Duodenal mucosa (tissue), 2 donors: ENCODE measurements at regions not wholly inside any gene's neighbourhood (a gene's known extent, or its start where the extent isn't known, plus 50 kb on each side); places are given as distances from the start of the nearest gene placed in this dataset.
"Not testable (repeated sequence)": the region's sequence is repeated elsewhere in the genome, so short reads cannot be mapped to it uniquely, and the experiment has no call there.

ENCODE experiments used
- H3K27ac ChIP-seq: one replicate; pipeline ENCODE4 v1.7.0; 2013; ENCODE audit warnings: low read depth, low read length
- H3K27me3 ChIP-seq, 2 donors: one replicate each; pipeline ENCODE4 v1.7.0; 2013; ENCODE audit warnings: low read length in 2 of 2, control low read depth in 1 of 2; ENCODE audit not compliant: insufficient read depth in 2 of 2, control insufficient read depth in 1 of 2
- H3K36me3 ChIP-seq, 2 donors: one replicate each; pipeline ENCODE4 v1.7.0; 2013; ENCODE audit warnings: low read length in 2 of 2, control low read depth in 1 of 2; ENCODE audit not compliant: insufficient read depth in 2 of 2, control insufficient read depth in 1 of 2
- H3K4me1 ChIP-seq, 2 donors: one replicate each; pipeline ENCODE4 v1.7.0; 2013; ENCODE audit warnings: low read length in 2 of 2, control low read depth in 1 of 2; ENCODE audit not compliant: insufficient read depth in 2 of 2, control insufficient read depth in 1 of 2
- H3K4me3 ChIP-seq, 2 donors: one replicate each; pipeline ENCODE4 v1.7.0; 2013; ENCODE audit warnings: low read length in 2 of 2, low read depth in 1 of 2
- H3K9ac ChIP-seq, 2 donors: one replicate each; pipeline ENCODE4 v1.7.0; 2013; ENCODE audit warnings: low read length in 2 of 2, low read depth in 1 of 2
- H3K9me3 ChIP-seq, 2 donors: one replicate each; pipeline ENCODE4 v1.7.0; 2013; ENCODE audit warnings: low read length in 2 of 2, control low read depth in 1 of 2; ENCODE audit not compliant: control insufficient read depth in 1 of 2

- not testable (repeated sequence) for H3K36me3 ChIP-seq, H3K9ac ChIP-seq, H3K4me1 ChIP-seq, H3K27me3 ChIP-seq, H3K27ac ChIP-seq, H3K4me3 ChIP-seq, H3K9me3 ChIP-seq
These were observed 50.8 kb downstream of the PPIAL4G start for GRCh38 chr1:148432318-148432717.

DNA sequence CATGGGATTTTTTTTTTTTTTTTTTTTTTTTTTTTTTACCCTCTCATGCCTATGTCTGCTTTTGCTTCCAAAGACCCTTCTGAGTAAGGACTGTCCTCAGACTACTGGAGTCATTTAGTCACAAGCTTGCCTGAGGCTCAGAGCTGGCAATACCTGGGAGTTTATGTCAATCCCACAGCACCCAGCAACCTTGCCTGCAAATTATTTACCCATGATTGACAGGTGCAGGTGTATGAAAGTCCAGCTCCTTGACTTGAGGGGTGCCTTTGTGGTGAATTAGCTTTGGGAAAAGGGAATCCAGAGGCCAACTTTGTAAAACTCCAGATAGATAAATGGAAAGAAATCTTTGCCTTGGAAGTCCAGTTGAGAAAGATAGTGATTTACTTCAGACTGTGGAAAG lies 53.2 kb downstream of the PPIAL4G start:
- not testable (repeated sequence) for H3K9ac ChIP-seq, H3K27ac ChIP-seq, H3K27me3 ChIP-seq, H3K4me3 ChIP-seq, H3K4me1 ChIP-seq, H3K36me3 ChIP-seq, H3K9me3 ChIP-seq

DNA sequence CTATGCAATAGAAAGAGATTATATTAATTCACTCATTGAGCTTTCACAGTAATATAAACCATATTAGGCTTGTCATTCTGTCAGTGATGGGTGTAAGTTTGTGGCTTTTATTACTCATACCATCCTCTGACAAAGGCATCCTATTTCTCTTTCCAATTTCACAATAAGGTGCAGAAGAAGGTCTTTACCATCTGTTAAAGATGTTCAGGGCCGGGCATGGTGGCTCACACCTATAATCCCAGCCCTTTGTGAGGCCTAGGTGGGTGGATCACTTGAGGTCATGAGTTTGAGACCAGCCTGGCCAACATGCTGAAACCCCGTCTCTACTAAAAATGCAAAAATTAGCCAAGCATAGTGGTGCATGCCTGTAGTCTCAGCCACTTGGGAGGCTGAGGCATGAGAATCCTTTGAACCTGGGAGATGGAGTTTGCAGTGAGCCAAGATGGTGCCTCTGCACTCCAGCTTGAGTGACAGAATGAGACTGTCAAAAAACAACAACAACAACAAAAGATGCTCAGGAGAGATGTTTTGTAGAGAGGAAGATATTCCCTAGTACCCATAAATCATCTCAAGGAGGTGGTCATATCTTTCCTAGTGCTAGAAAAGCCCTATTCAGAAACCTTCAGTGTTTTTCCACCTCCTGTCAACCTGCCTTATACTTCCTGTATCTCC lies 56.0 kb downstream of the PPIAL4G start:
- peaks cover 0 to 12% of the 10 kb centered on the region in 2 donors for H3K4me1 ChIP-seq
- H3K9ac ChIP-seq, H3K27ac ChIP-seq, H3K4me3 ChIP-seq, H3K27me3 ChIP-seq, H3K9me3 ChIP-seq, H3K36me3 ChIP-seq: not testable (repeated sequence)

DNA sequence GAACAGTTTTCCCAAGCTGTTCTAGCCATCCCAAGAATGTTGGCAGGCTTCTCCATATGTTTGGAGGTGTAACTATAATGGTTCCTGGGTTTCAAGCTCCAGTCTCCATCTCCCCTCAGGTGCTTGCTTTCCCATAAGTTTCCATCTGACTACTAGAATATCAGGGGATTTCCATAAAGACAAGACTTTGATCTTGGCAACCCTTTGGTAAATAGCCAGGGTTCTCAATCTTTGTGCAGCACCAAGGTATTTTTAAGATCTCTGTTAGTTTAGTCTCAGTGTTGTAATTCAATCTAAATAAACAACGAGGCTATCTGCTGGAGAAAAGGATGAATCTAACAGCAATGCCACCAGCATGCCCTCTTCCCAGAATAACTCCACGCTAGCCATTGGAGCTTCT lies 56.7 kb downstream of the PPIAL4G start:
- not testable (repeated sequence) for H3K9me3 ChIP-seq, H3K36me3 ChIP-seq, H3K27ac ChIP-seq, H3K4me3 ChIP-seq, H3K27me3 ChIP-seq, H3K9ac ChIP-seq
- H3K4me1 ChIP-seq, result peaks cover 0 to 12% of the 10 kb centered on the region in 2 donors

GRCh38 chr1:148424143-148425003 lies 58.7 kb downstream of the PPIAL4G start:
- Histone ChIP-seq H3K4me1 (peaks cover 0 to 12% of the 10 kb centered on the region in 2 donors), H3K4me3 (peak overlapping the region in 1 of 2 donors; percentile 24)
- not testable (repeated sequence) for H3K27me3 ChIP-seq, H3K27ac ChIP-seq, H3K36me3 ChIP-seq, H3K9ac ChIP-seq, H3K9me3 ChIP-seq

DNA sequence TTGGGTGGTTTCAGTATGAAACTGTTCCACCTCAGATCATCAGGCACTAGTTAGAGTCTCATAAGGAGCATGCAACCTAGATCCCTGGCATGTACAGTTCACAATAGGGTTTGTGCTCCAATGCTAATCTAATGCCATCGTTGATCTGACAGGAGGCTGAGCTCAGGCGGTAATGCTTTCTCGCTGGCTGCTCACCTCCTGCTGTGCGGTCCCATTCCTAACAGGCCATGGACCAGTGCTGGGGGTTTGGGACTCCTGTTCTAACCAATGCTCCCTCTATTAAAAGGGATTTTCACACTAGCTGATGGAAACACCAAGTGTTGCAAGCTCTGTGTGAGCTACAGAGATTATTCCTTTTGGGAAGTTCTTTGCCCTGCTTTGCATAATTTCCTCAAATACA lies 60.2 kb downstream of the PPIAL4G start:
- H3K36me3 ChIP-seq, H3K27ac ChIP-seq, H3K9me3 ChIP-seq, H3K9ac ChIP-seq, H3K27me3 ChIP-seq, H3K4me3 ChIP-seq: not testable (repeated sequence)
- H3K4me1 ChIP-seq, result peaks cover 0 to 12% of the 10 kb centered on the region in 2 donors

- not testable (repeated sequence) for H3K9me3 ChIP-seq, H3K9ac ChIP-seq, H3K27ac ChIP-seq, H3K4me1 ChIP-seq, H3K4me3 ChIP-seq, H3K27me3 ChIP-seq, H3K36me3 ChIP-seq
These were observed 65.9 kb downstream of the PPIAL4G start for GRCh38 chr1:148417241-148417640.

- H3K9me3 ChIP-seq, H3K36me3 ChIP-seq, H3K4me3 ChIP-seq, H3K27me3 ChIP-seq, H3K4me1 ChIP-seq, H3K27ac ChIP-seq, H3K9ac ChIP-seq: not testable (repeated sequence)
These were observed 69.7 kb downstream of the PPIAL4G start for GRCh38 chr1:148413385-148413784.

DNA sequence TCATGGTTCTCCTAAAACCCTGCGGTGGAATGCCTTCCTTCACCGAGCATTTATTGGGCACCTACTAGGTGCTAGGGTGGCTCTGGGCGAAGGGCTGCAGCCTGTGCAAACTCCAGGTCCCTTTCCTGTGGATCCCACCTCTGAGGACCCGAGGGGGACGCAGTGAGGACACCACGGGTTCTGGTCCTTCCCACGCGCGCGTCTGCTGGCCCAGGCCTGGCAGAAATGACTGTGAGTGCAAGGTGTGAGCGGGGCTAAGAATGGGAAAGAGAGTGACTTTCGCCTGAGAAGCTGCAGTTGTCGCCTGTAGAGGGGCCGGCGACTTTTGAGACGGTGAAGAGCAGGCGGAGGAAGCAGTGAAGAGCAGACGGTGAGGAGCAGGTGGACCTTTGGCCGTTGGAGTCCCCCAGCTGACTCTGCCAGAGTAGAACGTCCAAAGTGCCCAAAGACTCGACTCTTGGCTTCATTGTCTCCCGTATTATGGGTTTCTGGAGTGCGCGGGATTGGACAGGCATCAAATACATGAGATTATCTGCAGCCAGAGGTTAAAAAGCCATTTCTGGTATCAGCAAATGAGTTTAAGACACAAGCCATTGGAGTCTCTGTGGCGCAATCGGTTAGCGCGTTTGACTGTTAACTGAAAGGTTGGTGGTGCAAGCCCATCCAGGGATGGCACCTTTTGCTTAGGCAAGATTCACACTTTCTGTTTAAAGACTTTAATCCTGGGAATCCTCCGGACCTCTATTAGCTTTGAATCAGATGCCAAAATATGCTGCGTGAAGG lies 78.1 kb downstream of the PPIAL4G start:
- not testable (repeated sequence) for H3K4me1 ChIP-seq, H3K9ac ChIP-seq, H3K9me3 ChIP-seq, H3K4me3 ChIP-seq, H3K27me3 ChIP-seq, H3K27ac ChIP-seq, H3K36me3 ChIP-seq

DNA sequence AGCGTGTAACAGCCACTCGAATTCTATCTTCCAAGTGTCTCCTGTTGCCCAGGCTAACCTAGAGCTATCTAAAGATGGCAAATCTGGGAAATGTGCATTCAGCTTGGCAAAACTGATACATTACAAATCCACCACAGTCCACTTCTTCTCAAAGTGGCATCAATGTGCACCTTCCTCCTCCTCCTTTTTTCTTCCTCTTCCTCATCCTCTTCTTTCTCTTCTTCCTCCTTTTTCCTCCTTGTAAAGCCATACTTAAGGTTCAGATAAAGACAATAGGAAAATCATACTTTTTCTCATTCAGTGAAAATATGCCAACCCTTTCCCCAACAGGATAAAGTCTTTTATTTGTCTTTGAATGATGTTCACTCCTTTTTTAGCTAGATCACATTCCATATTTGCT lies 79.2 kb downstream of the PPIAL4G start:
- H3K4me3 ChIP-seq, H3K9me3 ChIP-seq, H3K27me3 ChIP-seq, H3K9ac ChIP-seq, H3K36me3 ChIP-seq, H3K27ac ChIP-seq, H3K4me1 ChIP-seq: not testable (repeated sequence)
